Liver (tissue), 3 donors: ENCODE measurements at regions not wholly inside any gene's neighbourhood (a gene's known extent, or its start where the extent isn't known, plus 50 kb on each side); places are given as distances from the start of the nearest gene placed in this dataset.

ENCODE experiments used
- ATF3 ChIP-seq: IDR thresholded peaks from 2 replicates; pipeline ENCODE4 v1.6.1; 2016; ENCODE audit warnings: antibody characterized with exemption
- CTCF ChIP-seq: fragments of 150-350 bp; IDR thresholded peaks from 2 replicates; pipeline ENCODE4 v1.5.1; 2017; ENCODE audit warnings: improper control_type of control experiment, low read depth, low read length; ENCODE audit not compliant: missing input control
- GABPA ChIP-seq, 2 donors: IDR thresholded peaks in 1 of 2; conservative IDR thresholded peaks in 1 of 2; 2 replicates each; pipeline ENCODE4 v1.6.1; 2016; ENCODE audit warnings: antibody characterized with exemption in 2 of 2, mild to moderate bottlenecking in 1 of 2, moderate library complexity in 1 of 2
- MAX ChIP-seq: IDR thresholded peaks from 2 replicates; pipeline ENCODE4 v1.6.1; 2016; ENCODE audit warnings: antibody characterized with exemption
- RAD21 ChIP-seq, 2 donors: IDR thresholded peaks; 2 replicates each; pipeline ENCODE4 v1.6.1; 2016; ENCODE audit warnings: antibody characterized with exemption in 2 of 2, mild to moderate bottlenecking in 2 of 2
- REST ChIP-seq: IDR thresholded peaks from 2 replicates; pipeline ENCODE4 v1.6.1; 2016; ENCODE audit warnings: antibody characterized with exemption, mild to moderate bottlenecking
- SP1 ChIP-seq: IDR thresholded peaks from 2 replicates; pipeline ENCODE4 v1.6.1; 2018; ENCODE audit warnings: antibody characterized with exemption, mild to moderate bottlenecking
- TAF1 ChIP-seq: conservative IDR thresholded peaks from 2 replicates; pipeline ENCODE4 v1.6.1; 2016; ENCODE audit warnings: antibody characterized with exemption, mild to moderate bottlenecking
- YY1 ChIP-seq: IDR thresholded peaks from 2 replicates; pipeline ENCODE4 v1.6.1; 2016; ENCODE audit warnings: antibody characterized with exemption, mild to moderate bottlenecking
- ZBTB33 ChIP-seq: IDR thresholded peaks from 2 replicates; pipeline ENCODE4 v1.6.1; 2016; ENCODE audit warnings: antibody characterized with exemption
- donor health status: healthy.
- donor health status: healthy.

GRCh38 chr2:122446761-122447160 is 691.3 kb downstream of the TSN start:
- TF ChIP-seq CTCF (no peak), ZBTB33 (no peak), TAF1 (no peak), REST (no peak), RAD21 (IDR thresholded peaks at IDR 0.05) (no peak), ATF3 (no peak), MAX (no peak), YY1 (no peak), GABPA (IDR thresholded peaks at IDR 0.05 in 1 of 2, conservative IDR thresholded peaks at IDR 0.05 in 1 of 2) (no peak), SP1 (no peak)
